ENCODE measurements at regions not wholly inside any gene's neighbourhood (a gene's known extent, or its start where the extent isn't known, plus 50 kb on each side); places are given as distances from the start of the nearest gene placed in this dataset.

DNA sequence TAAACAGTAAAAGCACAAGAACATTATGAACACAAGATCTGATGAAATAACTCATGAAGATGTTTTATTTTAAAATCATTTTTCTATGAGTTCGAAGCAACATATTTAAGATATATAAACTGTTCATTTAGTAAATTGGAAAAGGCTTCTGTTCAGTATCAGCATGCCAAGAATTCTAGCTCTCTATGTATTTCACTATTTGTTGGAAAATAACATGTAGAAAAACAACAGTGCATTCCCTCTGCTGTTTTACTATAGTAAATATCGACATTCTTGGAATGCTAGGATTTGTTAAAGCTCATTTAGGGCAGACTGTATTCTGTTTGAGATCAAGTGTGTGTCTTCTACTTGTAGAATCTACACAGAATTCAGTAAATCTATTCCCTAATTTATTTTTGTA, 750.2 kb downstream of the CCDC85A start:
- Mint-ChIP-seq H3K4me1 (ENCODE audit: unreplicated experiment) (no peaks in the 10 kb centered on the region), H3K36me3 (ENCODE audit: unreplicated experiment) (no peaks in the 10 kb centered on the region), H3K9me3 (ENCODE audit: unreplicated experiment) (no peaks in the 10 kb centered on the region), H3K27ac (ENCODE audit: unreplicated experiment) (no peak overlapping the region), H3K27me3 (ENCODE audit: unreplicated experiment) (peaks cover 45% of the 10 kb centered on the region), H3K4me3 (ENCODE audit: unreplicated experiment) (no peak overlapping the region)
- DNase-seq (ENCODE audit: extremely low spot score, unreplicated experiment) = no peak
- TF ChIP-seq, protein P1, sequence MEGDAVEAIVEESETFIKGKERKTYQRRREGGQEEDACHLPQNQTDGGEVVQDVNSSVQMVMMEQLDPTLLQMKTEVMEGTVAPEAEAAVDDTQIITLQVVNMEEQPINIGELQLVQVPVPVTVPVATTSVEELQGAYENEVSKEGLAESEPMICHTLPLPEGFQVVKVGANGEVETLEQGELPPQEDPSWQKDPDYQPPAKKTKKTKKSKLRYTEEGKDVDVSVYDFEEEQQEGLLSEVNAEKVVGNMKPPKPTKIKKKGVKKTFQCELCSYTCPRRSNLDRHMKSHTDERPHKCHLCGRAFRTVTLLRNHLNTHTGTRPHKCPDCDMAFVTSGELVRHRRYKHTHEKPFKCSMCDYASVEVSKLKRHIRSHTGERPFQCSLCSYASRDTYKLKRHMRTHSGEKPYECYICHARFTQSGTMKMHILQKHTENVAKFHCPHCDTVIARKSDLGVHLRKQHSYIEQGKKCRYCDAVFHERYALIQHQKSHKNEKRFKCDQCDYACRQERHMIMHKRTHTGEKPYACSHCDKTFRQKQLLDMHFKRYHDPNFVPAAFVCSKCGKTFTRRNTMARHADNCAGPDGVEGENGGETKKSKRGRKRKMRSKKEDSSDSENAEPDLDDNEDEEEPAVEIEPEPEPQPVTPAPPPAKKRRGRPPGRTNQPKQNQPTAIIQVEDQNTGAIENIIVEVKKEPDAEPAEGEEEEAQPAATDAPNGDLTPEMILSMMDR (IDR thresholded peaks at IDR 0.05) = no peak

DNA sequence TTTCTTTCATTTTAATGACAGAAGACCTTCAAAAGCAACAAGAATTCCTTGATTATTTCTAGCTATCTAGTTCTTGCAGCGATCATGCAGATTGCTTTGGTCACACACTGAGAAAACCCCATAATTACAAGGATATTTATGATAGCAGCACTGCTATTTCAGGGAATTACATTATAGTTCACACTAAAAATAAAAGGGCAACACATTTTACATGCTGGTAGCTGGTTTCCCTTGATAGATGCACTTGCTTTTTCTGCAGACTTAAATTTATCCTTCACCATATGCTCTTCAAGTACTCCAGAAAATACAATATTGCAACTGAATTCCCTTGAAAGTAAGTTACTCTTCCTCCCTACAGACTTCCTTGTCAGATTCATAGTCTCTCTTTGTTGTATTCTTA, 751.1 kb downstream of the CCDC85A start:
- TF ChIP-seq, protein P1 (IDR thresholded peaks at IDR 0.05) = no peak
- H3K27ac Mint-ChIP-seq (ENCODE audit: unreplicated experiment) = no peak overlapping the region
- H3K36me3 Mint-ChIP-seq (ENCODE audit: unreplicated experiment) = no peaks in the 10 kb centered on the region
- no peaks in the 10 kb centered on the region for H3K9me3 Mint-ChIP-seq (ENCODE audit: unreplicated experiment)
- H3K27me3 Mint-ChIP-seq (ENCODE audit: unreplicated experiment) = peaks cover 40% of the 10 kb centered on the region
- DNase-seq (ENCODE audit: extremely low spot score, unreplicated experiment) = no peak
- no peaks in the 10 kb centered on the region for H3K4me1 Mint-ChIP-seq (ENCODE audit: unreplicated experiment)
- no peak overlapping the region for H3K4me3 Mint-ChIP-seq (ENCODE audit: unreplicated experiment)

DNA sequence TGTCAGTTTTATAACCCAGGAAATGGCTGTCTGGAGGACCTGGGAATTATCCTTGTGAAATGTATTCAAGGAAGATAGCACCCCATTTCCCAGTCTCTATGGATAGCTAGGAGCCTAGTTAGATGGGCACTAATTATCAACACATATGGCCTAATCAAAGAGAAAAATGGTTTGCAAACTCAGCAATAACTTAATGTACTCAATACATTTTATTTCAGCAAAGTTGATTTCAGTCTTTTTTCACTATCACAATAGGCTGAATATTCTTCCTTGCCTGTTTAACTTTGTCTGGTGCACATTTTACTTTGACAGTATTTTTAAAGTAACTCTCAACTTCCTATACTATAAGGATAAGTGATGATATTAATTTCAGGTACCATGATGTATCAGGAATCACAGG, 756.3 kb downstream of the CCDC85A start:
- Mint-ChIP-seq H3K36me3 (ENCODE audit: unreplicated experiment) (no peaks in the 10 kb centered on the region), H3K9me3 (ENCODE audit: unreplicated experiment) (no peaks in the 10 kb centered on the region), H3K4me1 (ENCODE audit: unreplicated experiment) (no peaks in the 10 kb centered on the region), H3K27ac (ENCODE audit: unreplicated experiment) (no peak overlapping the region), H3K4me3 (ENCODE audit: unreplicated experiment) (no peak overlapping the region), H3K27me3 (ENCODE audit: unreplicated experiment) (peaks cover 41% of the 10 kb centered on the region)
- no peak for DNase-seq (ENCODE audit: extremely low spot score, unreplicated experiment)
- TF ChIP-seq, protein P1 (IDR thresholded peaks at IDR 0.05) = no peak

DNA sequence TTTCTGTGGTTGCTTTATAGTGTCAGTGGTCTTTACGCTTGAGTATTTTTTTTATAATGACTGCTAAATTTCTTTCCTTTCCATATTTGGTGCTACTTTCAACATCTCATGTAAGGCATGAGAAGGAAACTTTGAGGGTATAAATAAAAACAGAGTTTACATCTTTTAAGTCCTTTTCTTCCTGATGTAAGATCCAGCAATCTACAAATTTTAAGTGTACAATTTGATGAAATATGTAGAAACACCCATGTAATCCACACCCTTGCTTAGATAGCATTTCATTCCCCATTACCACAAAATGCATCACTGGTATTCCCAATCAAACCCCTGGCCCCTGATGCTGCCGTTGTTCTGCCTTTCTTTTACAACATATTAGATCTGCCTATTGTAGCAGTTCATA, 769.1 kb downstream of the CCDC85A start:
- Mint-ChIP-seq H3K4me3 (ENCODE audit: unreplicated experiment) (no peak overlapping the region), H3K4me1 (ENCODE audit: unreplicated experiment) (no peaks in the 10 kb centered on the region), H3K27me3 (ENCODE audit: unreplicated experiment) (peaks cover 5% of the 10 kb centered on the region), H3K36me3 (ENCODE audit: unreplicated experiment) (no peaks in the 10 kb centered on the region), H3K27ac (ENCODE audit: unreplicated experiment) (no peak overlapping the region), H3K9me3 (ENCODE audit: unreplicated experiment) (peaks cover 5% of the 10 kb centered on the region)
- DNase-seq (ENCODE audit: extremely low spot score, unreplicated experiment) = no peak
- TF ChIP-seq, protein P1 (IDR thresholded peaks at IDR 0.05) = no peak

DNA sequence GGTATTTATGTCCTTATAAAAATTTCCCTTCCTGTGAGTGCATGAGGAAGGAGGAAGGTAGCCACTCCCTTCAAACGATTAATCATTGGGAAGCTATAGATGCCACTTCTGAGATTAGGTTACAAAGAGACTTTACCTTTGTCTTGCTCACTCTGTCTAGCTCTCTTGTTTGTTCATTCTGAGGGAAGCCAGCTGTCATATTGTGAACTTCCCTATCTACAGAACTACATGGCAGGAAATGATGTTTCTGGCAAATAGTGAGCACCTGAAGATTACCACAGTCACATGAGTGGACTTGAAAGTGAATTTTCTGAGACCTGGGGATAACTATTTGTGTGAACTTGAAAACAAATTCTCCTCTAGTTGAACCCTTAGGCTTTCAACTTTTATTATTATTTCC, 776.8 kb downstream of the CCDC85A start:
- no peaks in the 10 kb centered on the region for H3K4me1 Mint-ChIP-seq (ENCODE audit: unreplicated experiment)
- TF ChIP-seq, protein P1 (IDR thresholded peaks at IDR 0.05) = no peak
- H3K9me3 Mint-ChIP-seq (ENCODE audit: unreplicated experiment) = peaks cover 17% of the 10 kb centered on the region
- H3K4me3 Mint-ChIP-seq (ENCODE audit: unreplicated experiment) = no peak overlapping the region
- H3K36me3 Mint-ChIP-seq (ENCODE audit: unreplicated experiment) = no peaks in the 10 kb centered on the region
- no peaks in the 10 kb centered on the region for H3K27me3 Mint-ChIP-seq (ENCODE audit: unreplicated experiment)
- H3K27ac Mint-ChIP-seq (ENCODE audit: unreplicated experiment) = no peak overlapping the region
- no peak for DNase-seq (ENCODE audit: extremely low spot score, unreplicated experiment)
